ENCODE measurements at regions not wholly inside any gene's neighbourhood (a gene's known extent, or its start where the extent isn't known, plus 50 kb on each side); places are given as distances from the start of the nearest gene placed in this dataset.

- Histone ChIP-seq H3K79me2 (ENCODE audit: control insufficient read depth, insufficient read depth, low read length) (no peaks in the 10 kb centered on the region), H3K36me3 (ENCODE audit: control insufficient read depth in 2 of 2, extremely low read depth in 1 of 2, insufficient read depth in 2 of 2, low read length in 2 of 2) (no peaks in the 10 kb centered on the region), H3K9me1 (replicated peaks; ENCODE audit: control insufficient read depth, extremely low read depth, insufficient read depth, low read length) (no peaks in the 10 kb centered on the region), H4K20me1 (replicated peaks; ENCODE audit: control insufficient read depth, extremely low read depth, insufficient read depth, low read length) (no peaks in the 10 kb centered on the region), H3K27me3 (ENCODE audit: control insufficient read depth in 2 of 2, insufficient read depth in 2 of 2, low read length in 2 of 2) (no peaks in the 10 kb centered on the region), H3K27ac (ENCODE audit: insufficient read depth, low read depth, low read length) (no peak overlapping the region), H3K9me3 (replicated peaks; ENCODE audit: control insufficient read depth, insufficient read depth, low read length) (no peaks in the 10 kb centered on the region), H3K9ac (replicated peaks; ENCODE audit: extremely low read depth, insufficient read depth, low read length) (no peak overlapping the region), H3K4me1 (ENCODE audit: control insufficient read depth, extremely low read depth, insufficient read depth, low read length) (no peaks in the 10 kb centered on the region), H3K4me2 (ENCODE audit: insufficient read depth, low read length) (no peak overlapping the region), H3K4me3 (replicated peaks in 1 of 3; ENCODE audit: insufficient read depth in 1 of 3, low read depth in 1 of 3, low read length in 3 of 3) (no peak overlapping the region), H2AFZ (ENCODE audit: low read depth, low read length) (no peak overlapping the region)
- ChIA-PET POLR2A (no interaction called here), CTCF (no interaction called here)
- intact Hi-C loops (cut with micrococcal nuclease) (no loop called here), dilution Hi-C loops (cut with MboI; ENCODE audit: extremely low pct_ligation_motif_present, low sequenced_read_pairs) (no loop called here)
- TF ChIP-seq POLR2AphosphoS5 (IDR thresholded peaks at IDR 0.05; ENCODE audit: insufficient read depth, low read depth, low read length) (no peak), MAX (IDR thresholded peaks at IDR 0.05; ENCODE audit: insufficient read depth, insufficient read length) (no peak), EZH2 (IDR thresholded peaks at IDR 0.05; ENCODE audit: borderline replicate concordance, low read depth, low read length, severe bottlenecking) (no peak), MYC (IDR thresholded peaks at IDR 0.05; ENCODE audit: low read depth, low read length) (no peak), GATA2 (IDR thresholded peaks at IDR 0.05; ENCODE audit: insufficient read depth, insufficient read length, low read depth, low read length) (no peak), FOS (IDR thresholded peaks at IDR 0.05; ENCODE audit: borderline replicate concordance, insufficient read depth, low read length) (no peak)
- FAIRE-seq (no peak), DNase-seq (ENCODE audit: low read depth, low spot score) (no peak)
- BruUV-seq (replicated peaks), result no TSS peak
Measured at GRCh38 chr7:22936246-22936645, 77.7 kb downstream of the HYCC1 start.

GRCh38 chr7:22935269-22935668 lies 78.7 kb downstream of the HYCC1 start:
- H3K4me1 ChIP-seq (ENCODE audit: control insufficient read depth, extremely low read depth, insufficient read depth, low read length), result no peaks in the 10 kb centered on the region
- intact Hi-C loops (cut with micrococcal nuclease) (no loop called here), dilution Hi-C loops (cut with MboI; ENCODE audit: extremely low pct_ligation_motif_present, low sequenced_read_pairs) (no loop called here)
- no TSS peak for BruUV-seq (replicated peaks)
- ChIA-PET CTCF (no interaction called here), POLR2A (no interaction called here)
- no peaks in the 10 kb centered on the region for H3K9me1 ChIP-seq (replicated peaks; ENCODE audit: control insufficient read depth, extremely low read depth, insufficient read depth, low read length)
- DNase-seq (ENCODE audit: low read depth, low spot score) (no peak), FAIRE-seq (no peak)
- no peak overlapping the region for H3K4me3 ChIP-seq (replicated peaks in 1 of 3; ENCODE audit: insufficient read depth in 1 of 3, low read depth in 1 of 3, low read length in 3 of 3)
- H3K27ac ChIP-seq (ENCODE audit: insufficient read depth, low read depth, low read length), result no peak overlapping the region
- no peak overlapping the region for H3K4me2 ChIP-seq (ENCODE audit: insufficient read depth, low read length)
- H4K20me1 ChIP-seq (replicated peaks; ENCODE audit: control insufficient read depth, extremely low read depth, insufficient read depth, low read length), result no peaks in the 10 kb centered on the region
- H3K36me3 ChIP-seq (ENCODE audit: control insufficient read depth in 2 of 2, extremely low read depth in 1 of 2, insufficient read depth in 2 of 2, low read length in 2 of 2), result no peaks in the 10 kb centered on the region
- no peak overlapping the region for H2AFZ ChIP-seq (ENCODE audit: low read depth, low read length)
- H3K27me3 ChIP-seq (ENCODE audit: control insufficient read depth in 2 of 2, insufficient read depth in 2 of 2, low read length in 2 of 2), result no peaks in the 10 kb centered on the region
- no peaks in the 10 kb centered on the region for H3K9me3 ChIP-seq (replicated peaks; ENCODE audit: control insufficient read depth, insufficient read depth, low read length)
- H3K9ac ChIP-seq (replicated peaks; ENCODE audit: extremely low read depth, insufficient read depth, low read length), result no peak overlapping the region
- TF ChIP-seq POLR2AphosphoS5 (IDR thresholded peaks at IDR 0.05; ENCODE audit: insufficient read depth, low read depth, low read length) (no peak), MAX (IDR thresholded peaks at IDR 0.05; ENCODE audit: insufficient read depth, insufficient read length) (no peak), CTCF (IDR thresholded peaks at IDR 0.05; ENCODE audit: extremely low read depth in 1 of 2, insufficient read depth in 1 of 2, low read depth in 1 of 2, low read length in 2 of 2) (no peak), FOS (IDR thresholded peaks at IDR 0.05; ENCODE audit: borderline replicate concordance, insufficient read depth, low read length) (no peak), POLR2A (IDR thresholded peaks at IDR 0.05; ENCODE audit: low read depth, low read length) (no peak), JUN (IDR thresholded peaks at IDR 0.05; ENCODE audit: borderline replicate concordance, insufficient read depth, insufficient read length, low read depth) (no peak), MYC (IDR thresholded peaks at IDR 0.05; ENCODE audit: low read depth, low read length) (no peak), EZH2 (IDR thresholded peaks at IDR 0.05; ENCODE audit: borderline replicate concordance, low read depth, low read length, severe bottlenecking) (no peak), GATA2 (IDR thresholded peaks at IDR 0.05; ENCODE audit: insufficient read depth, insufficient read length, low read depth, low read length) (no peak)
- H3K79me2 ChIP-seq (ENCODE audit: control insufficient read depth, insufficient read depth, low read length), result no peaks in the 10 kb centered on the region
